HG03457 (cell line): ENCODE measurements at regions not wholly inside any gene's neighbourhood (a gene's known extent, or its start where the extent isn't known, plus 50 kb on each side); places are given as distances from the start of the nearest gene placed in this dataset.
"Not testable (repeated sequence)": the region's sequence is repeated elsewhere in the genome, so short reads cannot be mapped to it uniquely, and the experiment has no call there.

ENCODE experiments used
- ATAC-seq: cut with Tn5 transposase; IDR thresholded peaks from one replicate; pipeline ENCODE4 v1.9.1; 2021; ENCODE audit warnings: moderate number of reproducible peaks; ENCODE audit not compliant: unreplicated experiment

- not testable (repeated sequence) for ATAC-seq
Observed at GRCh38 chr2:131736406-131736805, 208.7 kb downstream of the CCDC74A start.

- ATAC-seq = not testable (repeated sequence)
Observed at GRCh38 chr2:131738533-131738932, 210.8 kb downstream of the CCDC74A start.

- not testable (repeated sequence) for ATAC-seq
Observed at GRCh38 chr2:131738996-131739434, 211.3 kb downstream of the CCDC74A start.

- no peak for ATAC-seq
Observed at GRCh38 chr2:131753640-131754561, 226.2 kb downstream of the CCDC74A start.

- no peak for ATAC-seq
Observed at GRCh38 chr2:131754929-131755720, 227.4 kb downstream of the CCDC74A start.

- no peak for ATAC-seq
Observed at GRCh38 chr2:131756141-131756907, 228.6 kb downstream of the CCDC74A start.

GRCh38 chr2:131758941-131759340 is 231.3 kb downstream of the CCDC74A start:
- not testable (repeated sequence) for ATAC-seq

GRCh38 chr2:131774955-131775555 is 247.4 kb downstream of the CCDC74A start:
- ATAC-seq = not testable (repeated sequence)

- not testable (repeated sequence) for ATAC-seq
Observed at GRCh38 chr2:131775903-131776506, 248.3 kb downstream of the CCDC74A start.

- ATAC-seq = not testable (repeated sequence)
Observed at GRCh38 chr2:131780446-131780845, 252.8 kb downstream of the CCDC74A start.

- ATAC-seq = no peak
Observed at GRCh38 chr2:131801210-131801744, 273.6 kb downstream of the CCDC74A start.

- ATAC-seq = peak; percentile 93
Observed at GRCh38 chr2:131801745-131802350, 274.2 kb downstream of the CCDC74A start.

- not testable (repeated sequence) for ATAC-seq
Observed at GRCh38 chr2:131802351-131802836, 274.7 kb downstream of the CCDC74A start.

GRCh38 chr2:131803237-131803636 is 275.5 kb downstream of the CCDC74A start:
- not testable (repeated sequence) for ATAC-seq

- not testable (repeated sequence) for ATAC-seq
Observed at GRCh38 chr2:131812605-131813004, 284.9 kb downstream of the CCDC74A start.

- not testable (repeated sequence) for ATAC-seq
Observed at GRCh38 chr2:131813378-131813777, 285.7 kb downstream of the CCDC74A start.

GRCh38 chr2:131818267-131818973 is 290.7 kb downstream of the CCDC74A start:
- not testable (repeated sequence) for ATAC-seq

GRCh38 chr2:131822237-131822721 is 294.6 kb downstream of the CCDC74A start:
- ATAC-seq = not testable (repeated sequence)
